ENCODE measurements at regions not wholly inside any gene's neighbourhood (a gene's known extent, or its start where the extent isn't known, plus 50 kb on each side); places are given as distances from the start of the nearest gene placed in this dataset.

- TF ChIP-seq CTCF (IDR thresholded peaks at IDR 0.05) (no peak), EP300 (IDR thresholded peaks at IDR 0.05) (no peak)
These were observed 178.5 kb upstream of the DEPDC1 start for GRCh38 chr1:68675336-68675735.
